ENCODE measurements at regions not wholly inside any gene's neighbourhood (a gene's known extent, or its start where the extent isn't known, plus 50 kb on each side); places are given as distances from the start of the nearest gene placed in this dataset.

DNA sequence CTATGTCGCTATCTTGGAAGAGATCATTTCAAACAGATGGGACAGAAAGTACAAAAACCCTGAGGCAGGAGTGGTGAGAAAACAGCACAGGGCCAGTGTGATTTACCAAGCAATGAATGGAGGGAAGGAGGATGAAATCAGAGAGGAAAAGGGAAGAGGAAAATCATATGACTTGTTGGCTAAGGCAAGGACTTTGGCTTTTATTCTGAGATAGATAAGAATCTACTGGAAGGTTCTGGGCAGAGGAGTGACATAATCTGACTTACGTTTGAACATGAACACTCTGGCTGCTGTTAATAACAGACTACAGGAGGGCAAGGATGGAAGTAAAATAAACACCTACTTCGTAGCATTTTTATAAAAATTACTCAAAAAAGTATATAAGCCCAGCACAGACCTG is 207.8 kb upstream of the SLC7A11 start:
- TF ChIP-seq, protein P1, sequence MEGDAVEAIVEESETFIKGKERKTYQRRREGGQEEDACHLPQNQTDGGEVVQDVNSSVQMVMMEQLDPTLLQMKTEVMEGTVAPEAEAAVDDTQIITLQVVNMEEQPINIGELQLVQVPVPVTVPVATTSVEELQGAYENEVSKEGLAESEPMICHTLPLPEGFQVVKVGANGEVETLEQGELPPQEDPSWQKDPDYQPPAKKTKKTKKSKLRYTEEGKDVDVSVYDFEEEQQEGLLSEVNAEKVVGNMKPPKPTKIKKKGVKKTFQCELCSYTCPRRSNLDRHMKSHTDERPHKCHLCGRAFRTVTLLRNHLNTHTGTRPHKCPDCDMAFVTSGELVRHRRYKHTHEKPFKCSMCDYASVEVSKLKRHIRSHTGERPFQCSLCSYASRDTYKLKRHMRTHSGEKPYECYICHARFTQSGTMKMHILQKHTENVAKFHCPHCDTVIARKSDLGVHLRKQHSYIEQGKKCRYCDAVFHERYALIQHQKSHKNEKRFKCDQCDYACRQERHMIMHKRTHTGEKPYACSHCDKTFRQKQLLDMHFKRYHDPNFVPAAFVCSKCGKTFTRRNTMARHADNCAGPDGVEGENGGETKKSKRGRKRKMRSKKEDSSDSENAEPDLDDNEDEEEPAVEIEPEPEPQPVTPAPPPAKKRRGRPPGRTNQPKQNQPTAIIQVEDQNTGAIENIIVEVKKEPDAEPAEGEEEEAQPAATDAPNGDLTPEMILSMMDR (conservative IDR thresholded peaks at IDR 0.05 in 1 of 2, IDR thresholded peaks at IDR 0.05 in 1 of 2; ENCODE audit: extremely low read depth in 1 of 2, insufficient read depth in 1 of 2, low read depth in 1 of 2, low read length in 2 of 2): no peak
- TF ChIP-seq EZH2 (IDR thresholded peaks at IDR 0.05; ENCODE audit: borderline replicate concordance, low read length): no peak
